Hypothalamus (tissue), 51 donors: ENCODE measurements at regions not wholly inside any gene's neighbourhood (a gene's known extent, or its start where the extent isn't known, plus 50 kb on each side); places are given as distances from the start of the nearest gene placed in this dataset.

Experiments
- DNase-seq, 51 donors: peaks; one replicate each; lab custom pipeline; 2025; lab: John Stamatoyannopoulos, UW

DNA sequence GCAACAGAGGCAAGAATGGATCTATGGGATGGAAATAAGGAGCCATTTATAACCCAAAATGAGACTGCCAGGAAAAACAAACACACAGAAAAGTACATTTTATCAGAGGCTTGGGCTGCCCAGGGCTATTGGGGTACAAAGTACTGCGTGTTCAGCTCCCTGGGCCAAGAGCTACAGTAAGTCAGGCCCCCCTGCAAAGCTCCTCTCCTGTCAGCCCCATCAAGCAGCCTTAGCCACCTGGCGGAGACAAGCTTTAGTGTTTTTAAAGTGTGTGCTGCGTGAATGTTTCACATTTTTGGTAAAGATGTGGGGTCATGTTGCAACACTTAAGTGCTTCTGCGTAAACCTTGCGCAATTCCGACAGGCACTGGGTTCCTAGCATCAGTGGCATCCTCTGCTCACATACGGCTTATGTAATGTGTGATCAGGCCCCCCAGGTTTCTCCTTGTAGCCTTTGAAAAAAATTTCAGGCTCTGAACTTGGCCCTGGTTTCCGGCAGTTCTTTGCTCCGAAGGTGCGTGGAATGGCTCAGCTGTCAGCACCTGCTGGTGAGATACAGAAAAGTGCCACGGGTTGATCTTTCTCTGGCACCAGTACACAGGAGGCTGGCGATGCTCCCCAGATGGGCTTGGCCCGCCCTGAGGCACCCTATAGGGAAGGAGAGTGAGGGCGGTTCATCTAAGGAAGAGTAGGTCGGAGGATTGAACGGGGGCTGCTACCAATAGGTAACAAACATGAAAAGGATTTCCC is 198.7 kb upstream of the EEA1 start:
- DNase-seq: peak in 1 of 51 donors; percentile 8

DNA sequence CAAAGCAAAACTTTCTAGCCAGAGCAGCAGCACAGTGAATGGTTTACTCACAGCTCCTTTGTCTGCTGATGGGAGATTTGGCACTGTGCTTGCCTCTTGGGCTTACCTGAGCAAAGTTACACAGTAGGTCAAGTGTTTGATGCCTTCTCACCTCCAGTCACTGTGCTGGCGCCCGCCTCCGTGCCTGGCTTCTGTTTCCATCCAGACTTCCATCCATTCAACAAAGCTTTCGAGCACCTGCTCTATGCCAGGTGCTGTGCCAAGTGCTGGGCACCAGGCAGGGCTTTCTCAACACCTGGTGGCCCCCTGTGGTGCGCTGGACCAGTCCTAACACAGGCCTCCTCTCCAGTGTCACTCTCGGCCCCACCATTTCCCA is 199.2 kb upstream of the EEA1 start:
- no peak for DNase-seq

DNA sequence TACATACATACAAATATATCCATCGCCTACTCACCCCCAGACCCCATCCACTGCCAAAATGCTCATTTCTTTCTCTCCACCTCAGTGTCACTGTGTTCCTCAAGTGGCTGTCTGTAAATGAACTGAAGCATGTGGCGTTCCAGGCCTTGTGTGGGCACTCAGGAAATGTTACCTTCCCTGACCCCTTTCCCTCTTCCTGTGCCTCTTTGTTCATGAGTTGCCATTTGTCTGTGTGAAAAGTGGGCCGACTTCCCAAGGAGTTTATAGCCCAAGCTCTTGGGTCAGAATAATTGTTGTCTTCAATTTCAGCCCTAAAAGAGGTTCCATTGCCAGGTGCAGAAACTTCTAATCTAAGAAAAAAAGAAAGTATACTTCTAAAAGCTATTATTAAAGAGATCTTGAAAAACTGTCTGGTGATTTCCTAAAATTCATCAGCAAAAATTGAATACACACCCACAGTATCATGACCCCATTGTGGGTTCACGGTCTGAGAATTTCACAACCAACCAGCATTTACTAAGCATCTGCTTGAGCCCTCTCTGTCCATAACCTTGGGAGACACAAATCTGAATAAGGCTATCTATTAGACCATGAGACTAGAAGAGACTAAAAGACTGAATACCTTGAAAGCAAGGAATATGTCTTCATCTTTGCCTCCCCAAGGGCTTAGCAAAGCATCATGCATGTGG is 201.4 kb upstream of the EEA1 start:
- no peak for DNase-seq

DNA sequence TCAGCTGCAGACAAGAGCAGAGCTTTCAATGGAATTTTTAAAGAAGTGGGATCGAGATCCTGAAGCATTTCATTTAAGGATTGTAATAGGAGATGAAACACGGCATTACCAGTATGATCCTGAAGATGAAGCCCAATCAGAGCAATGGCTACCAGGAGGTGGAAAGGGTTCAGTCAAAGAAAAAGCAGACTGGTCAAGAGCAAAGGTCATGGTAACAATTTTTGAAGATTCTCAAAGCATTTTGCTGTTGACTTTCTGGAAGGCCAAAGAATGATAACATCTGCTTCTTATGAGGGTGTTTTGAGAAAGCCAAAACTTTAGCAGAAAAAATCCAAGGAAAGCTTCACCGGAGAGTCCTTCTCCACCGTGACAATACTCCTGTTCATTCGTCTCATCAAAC is 204.3 kb upstream of the EEA1 start:
- DNase-seq: no peak

DNA sequence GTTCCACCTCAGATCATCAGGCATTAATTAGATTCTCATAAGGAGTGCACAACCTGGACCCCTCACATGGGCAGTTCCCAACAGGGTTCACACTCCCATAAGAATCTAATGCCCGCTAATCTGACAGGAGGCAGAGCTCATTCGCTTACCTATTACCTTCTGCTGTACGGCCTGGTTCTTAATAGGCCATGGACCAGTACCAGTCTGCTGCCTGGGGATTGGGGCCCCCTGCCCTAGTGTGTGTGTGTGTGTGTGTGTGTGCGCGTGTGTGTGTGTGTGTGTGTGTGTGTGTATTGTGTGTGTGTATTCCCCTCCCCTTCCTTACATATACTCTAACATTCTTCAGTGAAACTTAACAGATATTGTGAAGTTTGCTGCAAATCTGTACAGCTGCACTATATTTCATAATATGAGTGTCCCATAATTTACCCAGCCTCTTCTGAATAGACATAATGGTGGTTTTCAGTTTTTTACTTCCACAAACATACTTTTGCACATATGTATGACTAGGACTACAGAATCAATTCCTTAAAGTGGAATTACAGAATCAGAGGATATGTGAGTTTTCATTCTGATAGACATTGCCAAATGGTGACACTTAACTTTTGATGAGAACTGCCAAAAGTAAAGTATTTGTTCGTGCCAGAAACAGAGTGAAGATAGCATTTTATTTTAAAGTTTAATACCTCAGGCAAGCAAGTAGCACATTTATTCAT is 205.2 kb upstream of the EEA1 start:
- no peak for DNase-seq

DNA sequence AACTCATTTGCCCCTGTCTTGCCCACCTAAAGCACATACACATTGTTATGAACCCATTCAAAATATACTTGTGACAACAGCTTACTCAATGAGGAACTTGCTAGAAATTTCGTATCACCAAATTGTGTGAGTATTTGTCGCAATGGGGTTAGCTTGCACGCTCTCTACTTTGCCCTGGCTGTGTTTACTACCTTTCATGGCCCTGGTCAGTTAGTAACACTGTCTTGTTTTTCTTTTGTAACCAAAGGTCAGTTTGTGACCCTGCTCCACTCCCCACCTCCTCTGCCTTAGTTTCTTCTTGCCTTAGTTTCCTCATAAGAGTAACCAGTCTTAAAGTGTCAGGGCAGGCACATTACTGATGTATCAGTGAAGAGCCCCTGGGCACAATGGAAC is 205.8 kb upstream of the EEA1 start:
- no peak for DNase-seq

DNA sequence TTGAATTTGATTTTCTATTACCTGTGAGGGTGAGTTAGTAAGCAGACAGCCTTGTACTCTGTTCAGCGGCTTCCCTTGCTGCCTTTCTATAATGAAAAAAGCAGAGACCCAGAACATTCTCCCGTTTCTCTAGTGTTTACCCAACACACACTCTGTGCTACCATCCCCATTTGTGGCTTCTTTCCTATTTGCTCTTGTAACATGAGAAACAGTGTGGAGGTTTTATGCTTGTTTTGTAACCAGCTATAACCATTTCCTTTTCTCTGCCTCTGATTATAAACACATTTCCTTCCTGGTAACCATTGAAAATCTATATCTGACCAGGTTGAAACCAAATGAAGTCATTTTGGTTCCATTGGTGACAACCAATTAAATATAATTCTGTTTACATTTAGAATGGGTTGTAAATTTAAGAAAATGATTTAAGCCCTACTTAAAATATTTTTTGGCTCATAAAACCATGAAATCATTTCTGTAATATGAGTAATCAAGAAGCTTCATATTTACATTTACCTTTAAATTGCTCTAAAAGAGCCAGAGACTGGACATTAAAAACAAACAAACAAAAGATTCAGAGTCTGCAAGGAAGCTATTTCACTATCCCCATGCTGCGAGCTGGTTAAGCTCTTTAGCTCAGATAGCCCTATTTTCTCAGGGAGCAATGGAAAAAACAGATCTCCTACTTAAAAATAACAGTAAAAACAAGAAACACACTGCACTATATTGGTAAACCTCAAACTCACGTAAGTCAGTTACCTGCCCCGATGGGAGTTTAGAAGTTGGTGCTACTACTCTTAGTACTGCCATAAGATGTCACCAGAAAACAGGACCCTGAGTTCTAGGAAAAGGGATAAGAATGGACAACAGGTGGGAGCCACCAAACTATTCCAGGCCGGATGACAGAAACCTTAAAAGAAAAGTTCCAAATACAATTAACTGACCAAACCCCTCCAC is 206.5 kb upstream of the EEA1 start:
- DNase-seq: no peak

DNA sequence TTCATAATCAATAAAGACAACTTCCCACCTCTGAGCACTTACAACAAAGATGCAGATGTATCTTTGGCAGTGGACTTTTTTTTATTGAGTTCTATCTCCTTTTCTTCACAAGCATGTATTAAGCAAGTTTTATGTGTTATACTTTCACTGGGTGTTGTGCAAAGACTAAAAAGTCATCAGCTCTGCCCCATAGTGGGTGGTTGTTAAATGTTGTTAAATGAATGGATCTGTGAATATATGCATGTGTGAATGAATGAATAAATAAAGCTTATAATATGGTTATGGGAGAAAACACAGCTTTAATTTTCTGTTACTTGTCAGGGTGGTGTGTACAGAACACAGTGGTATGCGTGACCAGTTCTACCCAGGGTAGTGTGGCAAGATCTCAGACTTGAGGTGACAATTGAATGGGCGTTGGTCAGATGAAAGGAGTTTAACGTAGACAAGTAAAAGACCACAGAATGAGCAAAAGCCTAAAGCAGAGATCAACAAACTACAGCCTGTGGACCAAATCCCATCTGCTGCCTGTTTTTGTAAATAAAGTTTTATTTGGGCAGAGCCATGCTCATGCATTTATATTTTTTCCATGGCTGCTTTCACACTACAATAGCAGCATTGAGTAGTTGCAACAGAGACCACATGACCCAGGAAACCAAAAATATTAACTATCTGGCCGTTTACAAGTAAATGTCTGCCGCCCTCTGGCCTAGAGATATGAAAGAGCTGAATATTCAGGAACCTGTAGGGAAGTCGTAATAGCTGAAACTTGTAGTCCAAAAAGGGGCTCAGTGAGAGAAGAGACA is 207.4 kb upstream of the EEA1 start:
- no peak for DNase-seq

DNA sequence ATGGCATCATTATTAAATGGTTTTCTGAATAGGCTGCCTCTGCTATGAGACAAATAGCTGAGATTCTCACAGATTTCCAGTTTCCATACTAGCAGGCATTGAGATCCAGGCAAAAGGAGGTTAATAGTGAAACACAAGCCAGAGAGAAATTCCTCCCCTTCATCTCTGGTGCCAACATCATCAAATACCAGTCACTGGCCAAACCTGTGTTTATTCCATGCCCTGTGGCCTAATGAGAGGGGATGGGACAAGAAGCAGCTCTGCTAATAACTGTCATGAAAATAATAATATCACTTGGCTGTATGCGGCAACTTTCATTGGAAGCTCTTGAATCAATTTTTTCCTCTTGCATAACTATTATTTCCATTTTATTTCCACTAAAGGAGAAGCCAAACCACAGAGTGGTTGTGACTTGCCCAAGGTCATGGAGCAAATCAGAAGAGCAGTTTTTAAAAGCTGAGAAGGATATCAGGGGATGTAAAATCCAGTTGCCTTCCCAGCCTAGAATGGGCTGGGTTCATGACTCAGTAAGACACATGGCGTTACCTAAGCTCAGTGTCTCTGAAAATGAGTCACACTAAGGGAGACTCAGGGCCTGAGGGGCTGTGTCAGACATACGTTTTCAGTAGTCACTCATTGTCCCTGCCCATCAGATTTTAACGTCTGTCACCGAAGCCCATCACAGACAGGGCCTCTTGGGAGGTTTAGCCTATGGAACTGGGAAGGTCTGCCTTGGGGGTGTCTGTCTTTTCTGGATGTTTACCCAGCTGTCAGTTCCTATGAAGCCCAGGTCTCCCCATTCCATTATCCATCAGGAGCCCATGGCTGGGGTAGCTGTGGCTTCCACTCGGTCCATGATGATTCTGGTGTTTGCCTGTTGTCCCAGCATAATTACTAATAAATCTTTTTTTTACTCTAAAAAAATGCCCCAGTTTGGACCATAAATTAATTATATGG is 208.8 kb upstream of the EEA1 start:
- no peak for DNase-seq

DNA sequence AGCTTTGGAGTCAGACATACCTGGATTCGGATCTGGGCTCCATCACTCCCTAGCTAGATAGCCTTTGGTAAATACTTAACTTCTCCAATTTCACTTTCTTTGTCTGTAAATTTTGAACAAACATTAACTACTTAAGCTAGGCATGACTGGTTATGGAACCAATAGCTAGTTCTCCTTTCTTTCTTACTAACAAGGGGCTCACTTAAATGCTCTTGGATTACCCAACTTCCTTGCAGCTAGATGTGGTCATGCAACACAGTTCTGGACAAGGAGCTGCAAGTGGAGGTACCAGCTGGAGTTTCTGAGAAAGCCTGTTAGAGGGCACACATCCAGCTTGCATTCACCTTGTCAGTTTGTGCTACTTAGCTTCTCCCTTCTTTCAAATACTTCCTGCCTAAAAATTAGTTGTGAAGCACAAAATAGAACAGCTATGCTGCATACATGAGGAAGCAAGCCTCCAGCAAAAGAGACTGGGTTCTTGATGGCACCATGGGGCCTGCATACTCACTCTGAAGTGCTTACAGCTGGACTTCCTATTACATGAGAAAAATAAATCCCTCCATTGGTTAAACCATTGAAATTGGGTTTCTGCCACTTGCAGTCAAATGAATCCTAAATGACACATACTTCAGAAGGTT is 210.1 kb upstream of the EEA1 start:
- peak in 3 of 51 donors; percentile 4 to 46 (median 7) for DNase-seq

DNA sequence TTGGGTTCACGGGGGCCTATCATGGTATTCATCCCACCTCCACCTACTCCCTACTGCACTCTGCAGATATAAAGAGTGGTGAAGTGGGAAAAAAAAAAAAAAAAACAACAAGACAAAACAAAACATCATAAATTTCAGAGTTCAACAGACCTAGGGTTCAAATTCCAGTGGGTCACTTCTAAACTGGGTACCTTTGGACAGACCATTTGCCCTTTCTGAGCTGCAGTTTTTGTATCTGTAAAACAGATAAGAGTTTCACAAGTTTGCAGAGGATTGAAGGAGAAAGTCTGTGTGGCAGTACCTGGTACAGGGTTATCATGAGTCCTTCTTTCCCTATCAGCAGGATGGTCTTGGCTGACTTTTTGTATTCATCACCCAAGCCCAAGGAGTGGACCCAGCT is 211.2 kb upstream of the EEA1 start:
- no peak for DNase-seq

DNA sequence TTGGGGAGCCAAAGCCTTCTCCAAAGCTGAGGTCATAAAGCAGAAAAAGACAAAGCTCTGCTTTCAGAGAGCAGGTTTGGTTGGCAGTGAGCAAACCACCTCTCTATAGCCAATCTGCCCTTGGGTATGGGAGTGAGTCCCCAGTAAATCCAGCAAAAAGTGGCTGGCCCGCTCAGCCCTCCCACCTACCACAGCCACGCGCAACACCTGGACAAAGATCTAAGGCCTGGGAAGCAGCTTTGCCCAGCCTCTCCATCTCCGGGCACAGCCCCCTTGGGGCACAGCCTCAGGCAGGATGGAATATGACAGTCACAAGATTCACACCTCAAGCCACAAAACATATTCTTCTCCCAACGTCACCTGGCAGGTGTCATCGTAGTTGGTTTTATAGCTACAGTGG is 211.7 kb upstream of the EEA1 start:
- DNase-seq: no peak

DNA sequence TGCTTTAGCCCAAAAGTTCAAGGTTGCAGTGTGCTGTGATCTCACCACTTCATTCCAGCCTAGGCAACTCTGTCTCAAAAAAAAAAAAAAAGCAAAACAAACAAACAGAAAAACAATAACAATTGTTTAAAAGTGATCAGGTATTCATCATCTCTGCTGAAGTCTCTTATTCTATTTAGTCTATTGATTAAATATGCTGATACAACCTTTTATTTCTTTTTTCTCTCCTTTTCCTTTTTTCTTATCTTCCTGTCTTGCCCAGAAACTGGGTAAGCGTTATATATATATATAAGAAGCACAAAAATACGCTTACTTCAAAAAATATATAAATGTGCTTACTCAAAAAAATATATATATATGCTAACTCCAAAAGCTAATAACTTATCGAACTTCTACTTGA is 213.8 kb upstream of the EEA1 start:
- no peak for DNase-seq

DNA sequence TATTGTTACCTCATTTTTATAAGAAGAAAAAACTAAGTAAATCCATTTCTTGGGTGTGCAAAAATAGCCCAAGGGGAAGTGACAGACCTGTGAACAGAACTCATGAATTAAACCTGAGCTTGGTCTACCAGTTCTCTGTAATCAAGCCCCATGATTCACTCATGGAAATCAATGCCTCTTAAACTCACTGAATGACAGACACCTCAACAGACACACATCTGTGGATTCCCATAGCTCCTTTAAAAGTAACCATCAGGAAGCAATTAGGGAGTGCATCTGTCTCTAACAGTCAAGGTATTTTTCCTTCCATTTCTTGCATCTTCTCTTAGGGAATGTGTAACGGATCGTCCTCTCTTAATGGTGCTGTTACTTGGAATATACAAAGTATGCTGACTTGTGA is 215.0 kb upstream of the EEA1 start:
- no peak for DNase-seq

DNA sequence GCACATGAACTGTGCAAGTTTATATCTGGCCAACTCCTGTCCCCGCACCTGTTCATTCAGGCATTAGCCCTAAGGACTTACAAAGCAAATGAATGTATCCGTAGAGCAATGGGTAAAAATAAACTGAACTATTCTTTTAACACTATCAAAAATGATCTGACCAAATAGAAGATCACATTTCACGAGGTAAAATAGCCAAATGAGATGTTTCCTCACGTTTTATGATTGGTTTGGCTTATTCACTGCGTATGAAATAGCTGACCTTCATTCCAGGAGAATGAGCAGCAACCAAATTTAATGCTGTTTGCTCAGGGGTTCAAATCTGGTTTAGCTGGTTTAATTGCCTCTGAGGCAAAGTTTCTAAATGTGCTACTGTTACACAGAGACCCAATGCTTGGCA is 216.0 kb upstream of the EEA1 start:
- DNase-seq: no peak

DNA sequence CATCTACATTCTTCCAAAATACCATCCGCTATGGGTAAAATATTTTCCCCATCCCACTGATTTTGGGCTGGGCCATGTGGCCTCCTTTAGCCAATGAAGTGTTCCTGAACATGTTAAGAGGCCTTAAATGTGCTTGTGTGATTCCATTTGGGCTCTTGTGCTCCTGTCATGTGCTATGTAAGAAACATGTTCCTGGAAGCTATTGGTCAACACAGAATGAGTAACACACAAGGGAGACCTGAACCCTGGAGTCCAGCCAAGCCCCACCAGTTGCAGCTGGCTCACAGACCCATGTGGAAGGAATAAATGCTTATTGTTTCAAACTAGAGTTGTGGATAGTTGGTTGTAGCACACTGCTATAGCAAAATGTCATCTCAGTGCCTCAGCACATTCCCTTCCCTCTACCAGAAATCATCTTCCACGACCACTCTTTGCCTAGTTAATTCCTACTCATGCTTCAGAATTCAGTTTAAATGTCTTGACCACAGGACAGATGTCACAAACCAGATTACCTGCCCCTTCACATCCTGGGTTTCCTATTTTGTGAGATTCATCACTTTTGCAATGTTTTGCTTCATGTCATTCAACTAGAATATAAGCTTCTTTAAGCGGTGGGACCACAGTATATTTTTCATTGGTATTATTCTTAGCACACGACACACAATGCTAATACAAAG is 217.3 kb upstream of the EEA1 start:
- DNase-seq: no peak

DNA sequence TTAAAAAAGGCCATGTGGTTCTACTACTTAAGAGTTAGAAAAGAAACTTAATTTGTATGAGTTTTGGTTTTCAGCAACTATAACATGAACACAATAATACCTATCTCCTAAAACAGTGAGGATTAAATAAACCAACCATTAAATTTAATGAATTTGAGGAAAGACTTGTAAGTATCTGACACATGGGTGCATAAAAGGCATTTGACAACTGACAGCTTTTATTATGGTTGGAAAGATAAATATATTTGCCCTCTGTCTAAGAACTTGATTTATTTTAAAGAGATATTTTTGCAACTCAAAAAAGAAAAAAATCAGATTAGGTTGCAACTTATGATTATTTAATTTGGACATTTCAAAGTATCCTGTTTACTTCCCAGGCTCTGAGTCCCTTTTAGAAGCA is 217.9 kb upstream of the EEA1 start:
- DNase-seq: no peak

DNA sequence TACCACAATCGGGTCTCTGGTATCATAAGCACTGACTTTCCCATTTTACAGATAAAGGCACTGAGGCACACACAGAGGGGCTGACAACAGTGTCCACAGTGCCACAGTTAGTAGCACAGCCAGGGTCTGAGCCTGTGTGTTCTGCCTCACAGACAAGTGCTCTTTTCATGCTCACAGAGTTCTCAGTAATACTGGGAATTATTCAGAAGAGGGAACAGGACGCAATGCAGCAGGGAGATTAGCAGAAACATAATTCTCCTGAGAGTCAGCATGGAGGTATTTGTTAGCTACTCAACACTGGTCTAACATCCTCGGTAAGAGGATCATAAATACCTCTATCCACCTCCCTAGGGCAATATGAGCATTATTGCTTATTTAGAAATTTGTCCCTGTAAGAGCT is 219.3 kb upstream of the EEA1 start:
- DNase-seq: no peak
